Heart left ventricle (tissue), 13 donors: ENCODE measurements at regions not wholly inside any gene's neighbourhood (a gene's known extent, or its start where the extent isn't known, plus 50 kb on each side); places are given as distances from the start of the nearest gene placed in this dataset.

Experiments
- CTCF ChIP-seq, 12 donors: fragments of 200-600 bp; sonication (generic) in 4 of 12; IDR thresholded peaks; one replicate each; pipeline versions ENCODE4 v1.5.0 to v1.8.0; 2018 to 2022; ENCODE audit warnings: antibody characterized with exemption in 12 of 12, mild to moderate bottlenecking in 5 of 12
- POLR2A ChIP-seq, 2 donors: fragments of 450-650 bp; IDR thresholded peaks; one replicate each; pipeline ENCODE4 v1.6.1; 2017; ENCODE audit warnings: antibody characterized with exemption in 2 of 2, mild to moderate bottlenecking in 2 of 2, moderate library complexity in 2 of 2
- donor health status: ischemic (EF 13 %, LVEDD 7.1; RV severe dilation, severe dysfunction).
- donor health status: DM: no; HTN: yes; CAD: no.
- donor health status: DM: no; HTN: no; CAD: no.
- donor health status: ischemic (EF 25% LVEDD 6.9; RV normal size, moderate dysfunction).
- donor health status: ischemic (EF 25% LVEDD 5.7; RV mildly dilated, moderate dysfunction).
- donor health status: ischemic (EF 35%, LVEDD 5.7; RV mildly dilated, moderate dysfunction).
- donor health status: nonischemic (EF 11% LVEDD 7.7; RV severe dilation, severe dysfunction).
- donor health status: DM: yes; HTN: yes; CAD: no.
- donor health status: PGD.
- donor health status: ischemic (EF 29% LVEDD 5.4; RV normal size, mild dysfunction).
- donor health status: nonischemic (EF 23%, LVEDD 6.1; RV moderate dilation, normal function).

- TF ChIP-seq CTCF (IDR thresholded peaks at IDR 0.05) (no peak), POLR2A (IDR thresholded peaks at IDR 0.05) (no peak)
These were observed 647.1 kb upstream of the MIR17HG start for GRCh38 chr13:90700340-90700739.
